ENCODE measurements at regions not wholly inside any gene's neighbourhood (a gene's known extent, or its start where the extent isn't known, plus 50 kb on each side); places are given as distances from the start of the nearest gene placed in this dataset.

GRCh38 chr15:97446138-97446537 is 514.4 kb upstream of the ARRDC4 start:
- DNase-seq = no peak

GRCh38 chr15:97456521-97457202 is 503.8 kb upstream of the ARRDC4 start:
- DNase-seq = no peak

GRCh38 chr15:97457203-97457847 is 503.2 kb upstream of the ARRDC4 start:
- DNase-seq = no peak

GRCh38 chr15:97459771-97460170 is 500.7 kb upstream of the ARRDC4 start:
- DNase-seq = no peak

- DNase-seq = no peak
These were observed 499.3 kb upstream of the ARRDC4 start for GRCh38 chr15:97461226-97461625.

GRCh38 chr15:97463696-97464095 is 496.8 kb upstream of the ARRDC4 start:
- DNase-seq = no peak

- DNase-seq = no peak
These were observed 490.1 kb upstream of the ARRDC4 start for GRCh38 chr15:97470417-97470816.

- no peak for DNase-seq
These were observed 486.9 kb upstream of the ARRDC4 start for GRCh38 chr15:97473627-97474026.

GRCh38 chr15:97479957-97480356 is 480.5 kb upstream of the ARRDC4 start:
- DNase-seq = no peak

- DNase-seq = no peak
These were observed 478.0 kb upstream of the ARRDC4 start for GRCh38 chr15:97482521-97482920.

- no peak for DNase-seq
These were observed 477.3 kb upstream of the ARRDC4 start for GRCh38 chr15:97483232-97483631.

GRCh38 chr15:97490429-97490828 is 470.1 kb upstream of the ARRDC4 start:
- no peak for DNase-seq

GRCh38 chr15:97501291-97501690 is 459.2 kb upstream of the ARRDC4 start:
- DNase-seq = no peak

GRCh38 chr15:97502038-97502437 is 458.5 kb upstream of the ARRDC4 start:
- DNase-seq = no peak

- no peak for DNase-seq
These were observed 456.3 kb upstream of the ARRDC4 start for GRCh38 chr15:97504031-97504792.

- DNase-seq = no peak
These were observed 442.8 kb upstream of the ARRDC4 start for GRCh38 chr15:97517737-97518136.

- no peak for DNase-seq
These were observed 439.8 kb upstream of the ARRDC4 start for GRCh38 chr15:97520689-97521088.

GRCh38 chr15:97521381-97522285 is 438.9 kb upstream of the ARRDC4 start:
- no peak for DNase-seq

GRCh38 chr15:97522347-97522746 is 438.2 kb upstream of the ARRDC4 start:
- no peak for DNase-seq

- DNase-seq = no peak
These were observed 434.7 kb upstream of the ARRDC4 start for GRCh38 chr15:97525809-97526208.

- DNase-seq = no peak
These were observed 432.3 kb upstream of the ARRDC4 start for GRCh38 chr15:97528238-97528637.

GRCh38 chr15:97545799-97546198 is 414.7 kb upstream of the ARRDC4 start:
- no peak for DNase-seq

- no peak for DNase-seq
These were observed 413.1 kb upstream of the ARRDC4 start for GRCh38 chr15:97547381-97547780.
